ENCODE measurements at regions not wholly inside any gene's neighbourhood (a gene's known extent, or its start where the extent isn't known, plus 50 kb on each side); places are given as distances from the start of the nearest gene placed in this dataset.

DNA sequence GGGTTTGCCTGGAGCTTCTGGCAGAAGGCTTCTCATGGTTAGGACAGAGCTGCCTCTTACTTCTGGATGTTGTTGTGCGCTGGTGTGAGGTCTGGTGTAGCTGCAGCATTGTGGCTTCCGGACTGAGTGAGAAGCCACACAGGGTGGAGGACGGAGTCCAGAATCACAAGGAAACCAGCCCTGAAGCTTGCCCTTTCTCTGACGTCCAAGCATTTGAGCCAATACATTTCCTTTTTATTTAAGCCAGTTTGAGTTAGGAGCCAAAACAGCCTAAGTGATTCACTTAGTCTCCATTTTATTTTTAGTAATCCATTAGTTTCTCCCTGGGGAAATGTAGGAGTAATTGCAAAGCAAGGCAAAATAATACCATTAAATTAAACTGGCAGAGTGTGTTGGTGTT is 402.4 kb upstream of the RGS6 start:
- TF ChIP-seq CBFA2T2 (conservative IDR thresholded peaks at IDR 0.05) = no peak
- TF ChIP-seq, protein P1, sequence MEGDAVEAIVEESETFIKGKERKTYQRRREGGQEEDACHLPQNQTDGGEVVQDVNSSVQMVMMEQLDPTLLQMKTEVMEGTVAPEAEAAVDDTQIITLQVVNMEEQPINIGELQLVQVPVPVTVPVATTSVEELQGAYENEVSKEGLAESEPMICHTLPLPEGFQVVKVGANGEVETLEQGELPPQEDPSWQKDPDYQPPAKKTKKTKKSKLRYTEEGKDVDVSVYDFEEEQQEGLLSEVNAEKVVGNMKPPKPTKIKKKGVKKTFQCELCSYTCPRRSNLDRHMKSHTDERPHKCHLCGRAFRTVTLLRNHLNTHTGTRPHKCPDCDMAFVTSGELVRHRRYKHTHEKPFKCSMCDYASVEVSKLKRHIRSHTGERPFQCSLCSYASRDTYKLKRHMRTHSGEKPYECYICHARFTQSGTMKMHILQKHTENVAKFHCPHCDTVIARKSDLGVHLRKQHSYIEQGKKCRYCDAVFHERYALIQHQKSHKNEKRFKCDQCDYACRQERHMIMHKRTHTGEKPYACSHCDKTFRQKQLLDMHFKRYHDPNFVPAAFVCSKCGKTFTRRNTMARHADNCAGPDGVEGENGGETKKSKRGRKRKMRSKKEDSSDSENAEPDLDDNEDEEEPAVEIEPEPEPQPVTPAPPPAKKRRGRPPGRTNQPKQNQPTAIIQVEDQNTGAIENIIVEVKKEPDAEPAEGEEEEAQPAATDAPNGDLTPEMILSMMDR (IDR thresholded peaks at IDR 0.05 in 2 of 3, conservative IDR thresholded peaks at IDR 0.05 in 1 of 3; ENCODE audit: insufficient read depth in 2 of 3, low read depth in 1 of 3, low read length in 3 of 3) = no peak
- no peak for TF ChIP-seq STAT5A (IDR thresholded peaks at IDR 0.05; ENCODE audit: borderline replicate concordance, low read length)
- TF ChIP-seq ZKSCAN8 (CRISPR knock-in tag; IDR thresholded peaks at IDR 0.05) = no peak
- no peak for TF ChIP-seq NR1H2 (CRISPR knock-in tag; IDR thresholded peaks at IDR 0.05)
- TF ChIP-seq, protein P2, sequence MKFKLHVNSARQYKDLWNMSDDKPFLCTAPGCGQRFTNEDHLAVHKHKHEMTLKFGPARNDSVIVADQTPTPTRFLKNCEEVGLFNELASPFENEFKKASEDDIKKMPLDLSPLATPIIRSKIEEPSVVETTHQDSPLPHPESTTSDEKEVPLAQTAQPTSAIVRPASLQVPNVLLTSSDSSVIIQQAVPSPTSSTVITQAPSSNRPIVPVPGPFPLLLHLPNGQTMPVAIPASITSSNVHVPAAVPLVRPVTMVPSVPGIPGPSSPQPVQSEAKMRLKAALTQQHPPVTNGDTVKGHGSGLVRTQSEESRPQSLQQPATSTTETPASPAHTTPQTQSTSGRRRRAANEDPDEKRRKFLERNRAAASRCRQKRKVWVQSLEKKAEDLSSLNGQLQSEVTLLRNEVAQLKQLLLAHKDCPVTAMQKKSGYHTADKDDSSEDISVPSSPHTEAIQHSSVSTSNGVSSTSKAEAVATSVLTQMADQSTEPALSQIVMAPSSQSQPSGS (CRISPR knock-in tag; IDR thresholded peaks at IDR 0.05) = no peak
- TF ChIP-seq, protein P3, sequence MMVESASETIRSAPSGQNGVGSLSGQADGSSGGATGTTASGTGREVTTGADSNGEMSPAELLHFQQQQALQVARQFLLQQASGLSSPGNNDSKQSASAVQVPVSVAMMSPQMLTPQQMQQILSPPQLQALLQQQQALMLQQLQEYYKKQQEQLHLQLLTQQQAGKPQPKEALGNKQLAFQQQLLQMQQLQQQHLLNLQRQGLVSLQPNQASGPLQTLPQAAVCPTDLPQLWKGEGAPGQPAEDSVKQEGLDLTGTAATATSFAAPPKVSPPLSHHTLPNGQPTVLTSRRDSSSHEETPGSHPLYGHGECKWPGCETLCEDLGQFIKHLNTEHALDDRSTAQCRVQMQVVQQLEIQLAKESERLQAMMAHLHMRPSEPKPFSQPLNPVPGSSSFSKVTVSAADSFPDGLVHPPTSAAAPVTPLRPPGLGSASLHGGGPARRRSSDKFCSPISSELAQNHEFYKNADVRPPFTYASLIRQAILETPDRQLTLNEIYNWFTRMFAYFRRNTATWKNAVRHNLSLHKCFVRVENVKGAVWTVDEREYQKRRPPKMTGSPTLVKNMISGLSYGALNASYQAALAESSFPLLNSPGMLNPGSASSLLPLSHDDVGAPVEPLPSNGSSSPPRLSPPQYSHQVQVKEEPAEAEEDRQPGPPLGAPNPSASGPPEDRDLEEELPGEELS (CRISPR knock-in tag; IDR thresholded peaks at IDR 0.05; ENCODE audit: borderline replicate concordance) = no peak
- no peak for TF ChIP-seq TBL1XR1 (IDR thresholded peaks at IDR 0.05; ENCODE audit: low read length in 2 of 2)
- TF ChIP-seq, protein P4, sequence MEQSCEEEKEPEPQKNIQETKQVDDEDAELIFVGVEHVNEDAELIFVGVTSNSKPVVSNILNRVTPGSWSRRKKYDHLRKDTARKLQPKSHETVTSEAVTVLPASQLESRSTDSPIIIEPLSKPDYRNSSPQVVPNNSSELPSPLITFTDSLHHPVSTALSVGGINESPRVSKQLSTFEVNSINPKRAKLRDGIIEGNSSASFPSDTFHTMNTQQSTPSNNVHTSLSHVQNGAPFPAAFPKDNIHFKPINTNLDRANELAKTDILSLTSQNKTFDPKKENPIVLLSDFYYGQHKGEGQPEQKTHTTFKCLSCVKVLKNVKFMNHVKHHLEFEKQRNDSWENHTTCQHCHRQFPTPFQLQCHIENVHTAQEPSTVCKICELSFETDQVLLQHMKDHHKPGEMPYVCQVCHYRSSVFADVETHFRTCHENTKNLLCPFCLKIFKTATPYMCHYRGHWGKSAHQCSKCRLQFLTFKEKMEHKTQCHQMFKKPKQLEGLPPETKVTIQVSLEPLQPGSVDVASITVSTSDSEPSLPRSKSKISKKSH (CRISPR knock-in tag; IDR thresholded peaks at IDR 0.05) = no peak
- no peak for TF ChIP-seq ZNF668 (CRISPR knock-in tag; IDR thresholded peaks at IDR 0.05)

Measured in K562 (cell line).